Neural cell (in vitro differentiated cells): ENCODE measurements at regions not wholly inside any gene's neighbourhood (a gene's known extent, or its start where the extent isn't known, plus 50 kb on each side); places are given as distances from the start of the nearest gene placed in this dataset.

Experiments
- CTCF ChIP-seq: fragments of 450-650 bp; IDR thresholded peaks from 2 replicates; pipeline ENCODE4 v1.5.1; 2014; ENCODE audit warnings: antibody characterized with exemption, mild to moderate bottlenecking, moderate library complexity; ENCODE audit not compliant: poor library complexity, severe bottlenecking
- EP300 ChIP-seq: fragments of 450-650 bp; conservative IDR thresholded peaks from 2 replicates; pipeline ENCODE4 v1.6.1; 2014; ENCODE audit warnings: antibody characterized with exemption, mild to moderate bottlenecking, moderate library complexity; ENCODE audit not compliant: poor library complexity, severe bottlenecking
- EZH2 ChIP-seq: fragments of 200-600, 300-800 bp; shearing (Covaris generic), sonication (generic); IDR thresholded peaks from 2 replicates; pipeline ENCODE4 v1.6.1; 2014; ENCODE audit warnings: antibody characterized with exemption, low read length, borderline replicate concordance, mild to moderate bottlenecking; ENCODE audit not compliant: insufficient read depth, poor library complexity, severe bottlenecking
- MXI1 ChIP-seq: fragments of 450-650 bp; conservative IDR thresholded peaks from 2 replicates; pipeline ENCODE4 v1.6.1; 2014; ENCODE audit warnings: antibody characterized with exemption, mild to moderate bottlenecking; ENCODE audit not compliant: poor library complexity, severe bottlenecking
- POLR2AphosphoS5 ChIP-seq: IDR thresholded peaks from 2 replicates; pipeline ENCODE4 v1.6.1; 2012
- RAD21 ChIP-seq: fragments of 450-650 bp; conservative IDR thresholded peaks from 2 replicates; pipeline ENCODE4 v1.6.1; 2014; ENCODE audit warnings: antibody characterized with exemption, mild to moderate bottlenecking, moderate library complexity
- REST ChIP-seq: IDR thresholded peaks from 2 replicates; pipeline ENCODE4 v1.6.1; 2012; ENCODE audit warnings: borderline replicate concordance
- SMC3 ChIP-seq: fragments of 450-650 bp; conservative IDR thresholded peaks from 2 replicates; pipeline ENCODE4 v1.6.1; 2014; ENCODE audit warnings: antibody characterized with exemption, mild to moderate bottlenecking, moderate library complexity; ENCODE audit not compliant: poor library complexity
- TAF1 ChIP-seq: IDR thresholded peaks from 2 replicates; pipeline ENCODE4 v1.6.1; 2012; ENCODE audit warnings: low read depth

- TF ChIP-seq CTCF (no peak), TAF1 (no peak), EZH2 (no peak), EP300 (no peak), SMC3 (no peak), REST (no peak), POLR2AphosphoS5 (no peak), MXI1 (no peak), RAD21 (no peak)
Measured at GRCh38 chr9:108058135-108058814, 568.7 kb upstream of the KLF4 start.
